ENCODE measurements at regions not wholly inside any gene's neighbourhood (a gene's known extent, or its start where the extent isn't known, plus 50 kb on each side); places are given as distances from the start of the nearest gene placed in this dataset.
"Not testable (repeated sequence)": the region's sequence is repeated elsewhere in the genome, so short reads cannot be mapped to it uniquely, and the experiment has no call there.

DNA sequence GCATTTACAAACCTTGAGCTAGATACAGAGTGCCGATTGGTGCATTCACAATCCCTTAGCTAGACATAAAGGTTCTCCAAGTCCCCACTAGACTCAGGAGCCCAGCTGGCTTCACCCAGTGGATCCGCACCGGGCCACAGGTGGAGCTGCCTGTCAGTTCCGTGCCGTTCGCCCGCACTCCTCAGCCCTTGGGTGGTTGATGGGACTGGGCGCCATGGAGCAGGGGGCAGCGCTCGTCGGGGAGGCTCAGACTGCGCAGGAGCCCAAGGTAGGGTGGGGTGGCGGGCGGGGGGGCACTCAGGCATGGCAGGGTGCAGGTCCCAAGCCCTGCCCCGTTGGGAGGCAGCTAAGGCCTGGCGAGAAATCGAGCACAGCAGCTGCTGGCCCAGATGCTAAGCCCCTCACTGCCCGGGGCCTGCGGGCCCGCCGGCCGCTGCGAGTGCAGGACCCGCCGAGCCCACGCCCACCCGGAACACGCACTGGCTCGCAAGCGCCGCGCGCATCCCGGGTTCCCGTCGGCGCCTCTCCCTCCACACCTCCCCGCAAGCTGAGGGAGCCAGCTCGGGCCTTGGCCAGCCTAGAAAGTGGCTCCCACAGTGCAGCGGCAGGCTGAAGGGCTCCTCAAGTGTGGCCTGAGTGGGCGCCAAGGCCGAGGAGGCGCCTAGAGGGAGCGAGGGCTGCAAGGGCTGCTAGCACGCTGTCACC, 228.5 kb downstream of the SLITRK2 start:
- TF ChIP-seq CTCF, POLR2A (IDR thresholded peaks at IDR 0.05): not testable (repeated sequence)
